Sigmoid colon (tissue), 4 donors: ENCODE measurements at regions not wholly inside any gene's neighbourhood (a gene's known extent, or its start where the extent isn't known, plus 50 kb on each side); places are given as distances from the start of the nearest gene placed in this dataset.

Experiments
- POLR2AphosphoS5 ChIP-seq, 4 donors: sonication (generic); formaldehyde crosslinking; IDR thresholded peaks; one replicate each; pipeline ENCODE4 v1.6.1; 2017; ENCODE audit warnings: antibody characterized with exemption in 4 of 4
- TF ChIP-seq, protein P1 (sequence below), 4 experiments: fragments of 450-650 bp in 3 of 4; fragments of 200-600 bp in 1 of 4; IDR thresholded peaks; one replicate each; pipeline ENCODE4 v1.5.1; 2016 to 2019; ENCODE audit warnings: antibody characterized with exemption in 4 of 4, mild to moderate bottlenecking in 3 of 4, moderate library complexity in 2 of 4

DNA sequence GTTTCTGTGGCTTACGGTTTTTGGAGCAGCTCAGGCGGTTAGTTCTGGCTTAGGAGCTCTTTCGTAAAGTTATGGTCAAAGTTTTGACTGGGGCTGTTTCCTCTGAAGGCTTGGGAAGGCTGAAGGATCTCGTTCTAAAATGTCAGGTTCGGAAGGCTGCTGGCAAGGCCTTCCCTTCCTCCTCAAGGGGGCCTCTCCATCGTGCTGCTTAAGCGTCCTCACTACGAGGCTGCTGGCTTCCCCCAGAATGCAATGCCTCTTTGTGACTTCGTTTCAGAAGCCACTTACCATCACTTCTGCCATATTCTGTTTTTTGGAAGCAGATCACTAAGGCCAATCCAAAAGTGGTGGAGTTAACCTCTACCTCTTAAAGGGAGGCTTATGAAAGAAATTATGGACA lies 1196.4 kb upstream of the TENM3 start:
- TF ChIP-seq POLR2AphosphoS5 (IDR thresholded peaks at IDR 0.05): no peak
- TF ChIP-seq, protein P1, sequence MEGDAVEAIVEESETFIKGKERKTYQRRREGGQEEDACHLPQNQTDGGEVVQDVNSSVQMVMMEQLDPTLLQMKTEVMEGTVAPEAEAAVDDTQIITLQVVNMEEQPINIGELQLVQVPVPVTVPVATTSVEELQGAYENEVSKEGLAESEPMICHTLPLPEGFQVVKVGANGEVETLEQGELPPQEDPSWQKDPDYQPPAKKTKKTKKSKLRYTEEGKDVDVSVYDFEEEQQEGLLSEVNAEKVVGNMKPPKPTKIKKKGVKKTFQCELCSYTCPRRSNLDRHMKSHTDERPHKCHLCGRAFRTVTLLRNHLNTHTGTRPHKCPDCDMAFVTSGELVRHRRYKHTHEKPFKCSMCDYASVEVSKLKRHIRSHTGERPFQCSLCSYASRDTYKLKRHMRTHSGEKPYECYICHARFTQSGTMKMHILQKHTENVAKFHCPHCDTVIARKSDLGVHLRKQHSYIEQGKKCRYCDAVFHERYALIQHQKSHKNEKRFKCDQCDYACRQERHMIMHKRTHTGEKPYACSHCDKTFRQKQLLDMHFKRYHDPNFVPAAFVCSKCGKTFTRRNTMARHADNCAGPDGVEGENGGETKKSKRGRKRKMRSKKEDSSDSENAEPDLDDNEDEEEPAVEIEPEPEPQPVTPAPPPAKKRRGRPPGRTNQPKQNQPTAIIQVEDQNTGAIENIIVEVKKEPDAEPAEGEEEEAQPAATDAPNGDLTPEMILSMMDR (IDR thresholded peaks at IDR 0.05): no peak
